Fibroblast of peridontal ligament (primary cell): ENCODE measurements at regions not wholly inside any gene's neighbourhood (a gene's known extent, or its start where the extent isn't known, plus 50 kb on each side); places are given as distances from the start of the nearest gene placed in this dataset.
"Not testable (repeated sequence)": the region's sequence is repeated elsewhere in the genome, so short reads cannot be mapped to it uniquely, and the experiment has no call there.

ENCODE experiments used
- DNase-seq: peaks from one replicate; pipeline ENCODE4 v3.0.0-alpha.2; 2010; ENCODE audit errors: extremely low read depth

- no peak for DNase-seq
Measured at GRCh38 chr7:156515911-156516790, 124.4 kb upstream of the RNF32 start.

- DNase-seq, result no peak
Measured at GRCh38 chr7:156514851-156515250, 125.7 kb upstream of the RNF32 start.

GRCh38 chr7:156511426-156511825, 129.1 kb upstream of the RNF32 start:
- DNase-seq, result no peak

- DNase-seq, result no peak
Measured at GRCh38 chr7:156510966-156511365, 129.6 kb upstream of the RNF32 start.

- no peak for DNase-seq
Measured at GRCh38 chr7:156509216-156509615, 131.4 kb upstream of the RNF32 start.

- DNase-seq, result no peak
Measured at GRCh38 chr7:156505876-156506275, 134.7 kb upstream of the RNF32 start.

GRCh38 chr7:156504687-156505545, 135.7 kb upstream of the RNF32 start:
- DNase-seq, result no peak

GRCh38 chr7:156504006-156504405, 136.6 kb upstream of the RNF32 start:
- no peak for DNase-seq

GRCh38 chr7:156503196-156503595, 137.4 kb upstream of the RNF32 start:
- no peak for DNase-seq

- not testable (repeated sequence) for DNase-seq
Measured at GRCh38 chr7:156501815-156502214, 138.8 kb upstream of the RNF32 start.

GRCh38 chr7:156499247-156499881, 141.2 kb upstream of the RNF32 start:
- DNase-seq, result no peak

- DNase-seq, result no peak
Measured at GRCh38 chr7:156497776-156498509, 142.6 kb upstream of the RNF32 start.

GRCh38 chr7:156496865-156497264, 143.7 kb upstream of the RNF32 start:
- DNase-seq, result no peak

GRCh38 chr7:156496363-156496769, 144.2 kb upstream of the RNF32 start:
- DNase-seq, result no peak

GRCh38 chr7:156494960-156495359, 145.6 kb upstream of the RNF32 start:
- no peak for DNase-seq

GRCh38 chr7:156493942-156494341, 146.6 kb upstream of the RNF32 start:
- DNase-seq, result no peak

GRCh38 chr7:156492170-156492569, 148.4 kb upstream of the RNF32 start:
- DNase-seq, result no peak

GRCh38 chr7:156491435-156491834, 149.1 kb upstream of the RNF32 start:
- no peak for DNase-seq

- no peak for DNase-seq
Measured at GRCh38 chr7:156490021-156490800, 150.4 kb upstream of the RNF32 start.

GRCh38 chr7:156487811-156488533, 152.6 kb upstream of the RNF32 start:
- no peak for DNase-seq
